ENCODE measurements at regions not wholly inside any gene's neighbourhood (a gene's known extent, or its start where the extent isn't known, plus 50 kb on each side); places are given as distances from the start of the nearest gene placed in this dataset.
"Not testable (repeated sequence)": the region's sequence is repeated elsewhere in the genome, so short reads cannot be mapped to it uniquely, and the experiment has no call there.

- Histone ChIP-seq H3K9me3 (ENCODE audit: control insufficient read depth in 3 of 3, low read length in 3 of 3) (no peaks in the 10 kb centered on the region), H3K36me3 (ENCODE audit: control insufficient read depth in 3 of 3, insufficient read depth in 3 of 3, low read length in 3 of 3) (no peaks in the 10 kb centered on the region), H3K9ac (ENCODE audit: low read depth in 1 of 3, low read length in 3 of 3) (no peak overlapping the region), H3K4me1 (ENCODE audit: control insufficient read depth in 3 of 3, insufficient read depth in 3 of 3, low read length in 3 of 3) (peaks cover 3 to 8% (median 5%) of the 10 kb centered on the region in 3 donors), H3K27me3 (ENCODE audit: control insufficient read depth in 3 of 3, insufficient read depth in 3 of 3, low read length in 3 of 3) (no peaks in the 10 kb centered on the region), H3K4me3 (ENCODE audit: low read length in 3 of 3) (no peak overlapping the region), H3K27ac (ENCODE audit: low read depth, low read length) (no peak overlapping the region)
These were observed 81.8 kb upstream of the MAP3K1 start for GRCh38 chr5:56733580-56733979.

- Histone ChIP-seq H3K4me3 (ENCODE audit: low read length in 3 of 3) (no peak overlapping the region), H3K27ac (ENCODE audit: low read depth, low read length) (no peak overlapping the region), H3K36me3 (ENCODE audit: control insufficient read depth in 3 of 3, insufficient read depth in 3 of 3, low read length in 3 of 3) (no peaks in the 10 kb centered on the region), H3K4me1 (ENCODE audit: control insufficient read depth in 3 of 3, insufficient read depth in 3 of 3, low read length in 3 of 3) (peaks cover 3 to 8% (median 5%) of the 10 kb centered on the region in 3 donors), H3K9ac (ENCODE audit: low read depth in 1 of 3, low read length in 3 of 3) (no peak overlapping the region), H3K27me3 (ENCODE audit: control insufficient read depth in 3 of 3, insufficient read depth in 3 of 3, low read length in 3 of 3) (no peaks in the 10 kb centered on the region), H3K9me3 (ENCODE audit: control insufficient read depth in 3 of 3, low read length in 3 of 3) (no peaks in the 10 kb centered on the region)
These were observed 83.2 kb upstream of the MAP3K1 start for GRCh38 chr5:56732121-56732520.

- H3K27me3 ChIP-seq (ENCODE audit: control insufficient read depth in 3 of 3, insufficient read depth in 3 of 3, low read length in 3 of 3); H3K36me3 ChIP-seq (ENCODE audit: control insufficient read depth in 3 of 3, insufficient read depth in 3 of 3, low read length in 3 of 3); H3K27ac ChIP-seq (ENCODE audit: low read depth, low read length); H3K9me3 ChIP-seq (ENCODE audit: control insufficient read depth in 3 of 3, low read length in 3 of 3); H3K9ac ChIP-seq (ENCODE audit: low read depth in 1 of 3, low read length in 3 of 3); H3K4me3 ChIP-seq (ENCODE audit: low read length in 3 of 3); H3K4me1 ChIP-seq (ENCODE audit: control insufficient read depth in 3 of 3, insufficient read depth in 3 of 3, low read length in 3 of 3): not testable (repeated sequence)
These were observed 83.9 kb upstream of the MAP3K1 start for GRCh38 chr5:56731473-56731872.

- no peaks in the 10 kb centered on the region for H3K36me3 ChIP-seq (ENCODE audit: control insufficient read depth in 3 of 3, insufficient read depth in 3 of 3, low read length in 3 of 3)
- H3K9ac ChIP-seq (ENCODE audit: low read depth in 1 of 3, low read length in 3 of 3), result no peak overlapping the region
- no peaks in the 10 kb centered on the region for H3K27me3 ChIP-seq (ENCODE audit: control insufficient read depth in 3 of 3, insufficient read depth in 3 of 3, low read length in 3 of 3)
- peaks cover 3 to 8% (median 5%) of the 10 kb centered on the region in 3 donors for H3K4me1 ChIP-seq (ENCODE audit: control insufficient read depth in 3 of 3, insufficient read depth in 3 of 3, low read length in 3 of 3)
- no peak overlapping the region for H3K4me3 ChIP-seq (ENCODE audit: low read length in 3 of 3)
- H3K27ac ChIP-seq (ENCODE audit: low read depth, low read length), result no peak overlapping the region
- no peaks in the 10 kb centered on the region for H3K9me3 ChIP-seq (ENCODE audit: control insufficient read depth in 3 of 3, low read length in 3 of 3)
These were observed 85.9 kb upstream of the MAP3K1 start for GRCh38 chr5:56729488-56729887.

- Histone ChIP-seq H3K27ac (ENCODE audit: low read depth, low read length) (no peak overlapping the region), H3K36me3 (ENCODE audit: control insufficient read depth in 3 of 3, insufficient read depth in 3 of 3, low read length in 3 of 3) (no peaks in the 10 kb centered on the region), H3K4me1 (ENCODE audit: control insufficient read depth in 3 of 3, insufficient read depth in 3 of 3, low read length in 3 of 3) (no peaks in the 10 kb centered on the region), H3K4me3 (ENCODE audit: low read length in 3 of 3) (no peak overlapping the region), H3K27me3 (ENCODE audit: control insufficient read depth in 3 of 3, insufficient read depth in 3 of 3, low read length in 3 of 3) (no peaks in the 10 kb centered on the region), H3K9ac (ENCODE audit: low read depth in 1 of 3, low read length in 3 of 3) (no peak overlapping the region), H3K9me3 (ENCODE audit: control insufficient read depth in 3 of 3, low read length in 3 of 3) (no peaks in the 10 kb centered on the region)
These were observed 89.5 kb upstream of the MAP3K1 start for GRCh38 chr5:56725711-56726411.

GRCh38 chr5:56724857-56725256, 90.5 kb upstream of the MAP3K1 start:
- not testable (repeated sequence) for H3K27ac ChIP-seq (ENCODE audit: low read depth, low read length); H3K4me1 ChIP-seq (ENCODE audit: control insufficient read depth in 3 of 3, insufficient read depth in 3 of 3, low read length in 3 of 3); H3K27me3 ChIP-seq (ENCODE audit: control insufficient read depth in 3 of 3, insufficient read depth in 3 of 3, low read length in 3 of 3); H3K9ac ChIP-seq (ENCODE audit: low read depth in 1 of 3, low read length in 3 of 3); H3K36me3 ChIP-seq (ENCODE audit: control insufficient read depth in 3 of 3, insufficient read depth in 3 of 3, low read length in 3 of 3); H3K9me3 ChIP-seq (ENCODE audit: control insufficient read depth in 3 of 3, low read length in 3 of 3); H3K4me3 ChIP-seq (ENCODE audit: low read length in 3 of 3)

- Histone ChIP-seq H3K27me3 (ENCODE audit: control insufficient read depth in 3 of 3, insufficient read depth in 3 of 3, low read length in 3 of 3) (no peaks in the 10 kb centered on the region), H3K4me3 (ENCODE audit: low read length in 3 of 3) (no peak overlapping the region), H3K27ac (ENCODE audit: low read depth, low read length) (no peak overlapping the region), H3K36me3 (ENCODE audit: control insufficient read depth in 3 of 3, insufficient read depth in 3 of 3, low read length in 3 of 3) (no peaks in the 10 kb centered on the region), H3K4me1 (ENCODE audit: control insufficient read depth in 3 of 3, insufficient read depth in 3 of 3, low read length in 3 of 3) (peaks cover 0 to 3% (median 0%) of the 10 kb centered on the region in 3 donors), H3K9me3 (ENCODE audit: control insufficient read depth in 3 of 3, low read length in 3 of 3) (no peaks in the 10 kb centered on the region), H3K9ac (ENCODE audit: low read depth in 1 of 3, low read length in 3 of 3) (no peak overlapping the region)
These were observed 93.0 kb upstream of the MAP3K1 start for GRCh38 chr5:56722317-56722716.

- no peaks in the 10 kb centered on the region for H3K36me3 ChIP-seq (ENCODE audit: control insufficient read depth in 3 of 3, insufficient read depth in 3 of 3, low read length in 3 of 3)
- no peak overlapping the region for H3K27ac ChIP-seq (ENCODE audit: low read depth, low read length)
These were observed 97.9 kb upstream of the MAP3K1 start for GRCh38 chr5:56717253-56717987.

GRCh38 chr5:56715986-56716385, 99.4 kb upstream of the MAP3K1 start:
- no peaks in the 10 kb centered on the region for H3K9me3 ChIP-seq (ENCODE audit: control insufficient read depth in 3 of 3, low read length in 3 of 3)
- peaks cover 0 to 3% (median 0%) of the 10 kb centered on the region in 3 donors for H3K4me1 ChIP-seq (ENCODE audit: control insufficient read depth in 3 of 3, insufficient read depth in 3 of 3, low read length in 3 of 3)
- H3K36me3 ChIP-seq (ENCODE audit: control insufficient read depth in 3 of 3, insufficient read depth in 3 of 3, low read length in 3 of 3), result no peaks in the 10 kb centered on the region
- no peak overlapping the region for H3K4me3 ChIP-seq (ENCODE audit: low read length in 3 of 3)
- H3K27ac ChIP-seq (ENCODE audit: low read depth, low read length), result no peak overlapping the region
- no peaks in the 10 kb centered on the region for H3K27me3 ChIP-seq (ENCODE audit: control insufficient read depth in 3 of 3, insufficient read depth in 3 of 3, low read length in 3 of 3)
- H3K9ac ChIP-seq (ENCODE audit: low read depth in 1 of 3, low read length in 3 of 3), result no peak overlapping the region

More at GRCh38 chr5:56717253-56717987, 97.9 kb upstream of the MAP3K1 start:
- Histone ChIP-seq H3K4me3 (ENCODE audit: low read length in 3 of 3) (no peak overlapping the region), H3K9me3 (ENCODE audit: control insufficient read depth in 3 of 3, low read length in 3 of 3) (no peaks in the 10 kb centered on the region), H3K4me1 (ENCODE audit: control insufficient read depth in 3 of 3, insufficient read depth in 3 of 3, low read length in 3 of 3) (peaks cover 0 to 3% (median 0%) of the 10 kb centered on the region in 3 donors), H3K9ac (ENCODE audit: low read depth in 1 of 3, low read length in 3 of 3) (no peak overlapping the region), H3K27me3 (ENCODE audit: control insufficient read depth in 3 of 3, insufficient read depth in 3 of 3, low read length in 3 of 3) (no peaks in the 10 kb centered on the region)

- Histone ChIP-seq H3K27me3 (ENCODE audit: control insufficient read depth in 3 of 3, insufficient read depth in 3 of 3, low read length in 3 of 3) (no peaks in the 10 kb centered on the region), H3K4me1 (ENCODE audit: control insufficient read depth in 3 of 3, insufficient read depth in 3 of 3, low read length in 3 of 3) (peaks cover 0 to 3% (median 0%) of the 10 kb centered on the region in 3 donors), H3K27ac (ENCODE audit: low read depth, low read length) (no peak overlapping the region), H3K36me3 (ENCODE audit: control insufficient read depth in 3 of 3, insufficient read depth in 3 of 3, low read length in 3 of 3) (no peaks in the 10 kb centered on the region), H3K9ac (ENCODE audit: low read depth in 1 of 3, low read length in 3 of 3) (no peak overlapping the region), H3K9me3 (ENCODE audit: control insufficient read depth in 3 of 3, low read length in 3 of 3) (no peaks in the 10 kb centered on the region), H3K4me3 (ENCODE audit: low read length in 3 of 3) (no peak overlapping the region)
These were observed 102.3 kb upstream of the MAP3K1 start for GRCh38 chr5:56712895-56713591.
